ENCODE measurements at regions not wholly inside any gene's neighbourhood (a gene's known extent, or its start where the extent isn't known, plus 50 kb on each side); places are given as distances from the start of the nearest gene placed in this dataset.

- TF ChIP-seq EZH2 (IDR thresholded peaks at IDR 0.05; ENCODE audit: insufficient read depth, poor library complexity, severe bottlenecking) (no peak), EZH2phosphoT487 (IDR thresholded peaks at IDR 0.05; ENCODE audit: insufficient read depth, low read depth) (no peak)
These were observed 157.7 kb downstream of the HNMT start for GRCh38 chr2:138121666-138122661.

All from GM23248 (cell line).